Activated CD4-positive, alpha-beta T cell treated with anti-CD3 and anti-CD28 coated beads, Interleukin-2, amount 10 ng/mL, durations not matched to agents 7 days and 5 days (primary cell): ENCODE measurements at regions not wholly inside any gene's neighbourhood (a gene's known extent, or its start where the extent isn't known, plus 50 kb on each side); places are given as distances from the start of the nearest gene placed in this dataset.
"Not testable (repeated sequence)": the region's sequence is repeated elsewhere in the genome, so short reads cannot be mapped to it uniquely, and the experiment has no call there.

Experiments used
- CTCF ChIA-PET: fragments of 350-600 bp; sonication (Branson Sonifier 250); formaldehyde crosslinking; loops from one replicate; lab custom pipeline; 2021; ENCODE audit warnings: antibody characterized with exemption; lab: Charles Lee
- POLR2A ChIA-PET: fragments of 350-600 bp; sonication (Branson Sonifier 250); formaldehyde crosslinking; loops from one replicate; lab custom pipeline; 2021; ENCODE audit warnings: antibody characterized with exemption; lab: Charles Lee
- DNase-seq: peaks from one replicate; pipeline ENCODE4 v3.0.0-alpha.2; 2020
- H3K27ac Mint-ChIP-seq: one replicate; pipeline ENCODE4 v1.8.0; 2021; ENCODE audit warnings: mild to moderate bottlenecking, moderate library complexity, mixed read lengths
- H3K27me3 Mint-ChIP-seq: one replicate; pipeline ENCODE4 v1.8.0; 2021; ENCODE audit warnings: mixed read lengths
- H3K36me3 Mint-ChIP-seq: one replicate; pipeline ENCODE4 v1.8.0; 2021; ENCODE audit warnings: low read depth, mixed read lengths
- H3K4me1 Mint-ChIP-seq: one replicate; pipeline ENCODE4 v1.8.0; 2021; ENCODE audit warnings: mixed read lengths
- H3K4me3 Mint-ChIP-seq: one replicate; pipeline ENCODE4 v1.8.0; 2021; ENCODE audit warnings: mild to moderate bottlenecking, moderate library complexity, mixed read lengths
- H3K9me3 Mint-ChIP-seq: one replicate; pipeline ENCODE4 v1.8.0; 2021; ENCODE audit warnings: mixed read lengths

- H3K36me3 Mint-ChIP-seq, H3K9me3 Mint-ChIP-seq, H3K4me3 Mint-ChIP-seq, H3K27ac Mint-ChIP-seq, CTCF ChIA-PET, H3K27me3 Mint-ChIP-seq, DNase-seq, POLR2A ChIA-PET, H3K4me1 Mint-ChIP-seq: not testable (repeated sequence)
Measured at GRCh38 chr9:104368318-104368717, 135.7 kb upstream of the OR13F1 start.

- Mint-ChIP-seq H3K27ac (no peak overlapping the region), H3K4me1 (no peaks in the 10 kb centered on the region), H3K4me3 (no peak overlapping the region), H3K36me3 (no peaks in the 10 kb centered on the region), H3K9me3 (no peaks in the 10 kb centered on the region), H3K27me3 (no peaks in the 10 kb centered on the region)
- CTCF ChIA-PET = no interaction called here
- POLR2A ChIA-PET = no interaction called here
- DNase-seq = no peak
Measured at GRCh38 chr9:104374711-104375110, 129.4 kb upstream of the OR13F1 start.

DNA sequence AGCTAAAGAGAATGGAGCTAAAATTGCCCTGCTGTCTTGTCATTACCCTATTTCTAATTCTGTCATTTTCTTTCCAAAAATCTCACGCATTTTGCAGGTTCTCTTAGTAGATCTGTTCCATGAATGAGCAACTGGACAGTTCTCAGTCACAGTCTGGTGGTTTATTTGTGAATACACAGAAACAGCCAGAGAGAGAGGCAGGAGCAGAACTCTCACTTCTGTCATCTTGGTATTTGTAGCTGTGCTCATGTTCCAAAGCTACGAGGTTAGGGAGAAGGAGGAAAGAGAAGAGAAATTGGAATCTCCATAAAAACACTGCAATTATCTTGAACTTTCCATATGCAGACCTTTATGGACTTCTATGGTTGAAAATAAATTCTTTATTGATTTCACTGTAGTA is 118.0 kb upstream of the OR13F1 start:
- POLR2A ChIA-PET = no interaction called here
- no peaks in the 10 kb centered on the region for H3K36me3 Mint-ChIP-seq
- no peaks in the 10 kb centered on the region for H3K27me3 Mint-ChIP-seq
- H3K27ac Mint-ChIP-seq = no peak overlapping the region
- H3K4me1 Mint-ChIP-seq = no peaks in the 10 kb centered on the region
- no peak overlapping the region for H3K4me3 Mint-ChIP-seq
- DNase-seq = no peak
- no peaks in the 10 kb centered on the region for H3K9me3 Mint-ChIP-seq
- CTCF ChIA-PET = interaction anchor here (0.5 to 0.6 kb wide), 2 partner anchors 237 to 420 kb away, joined by 3 read pairs; no protein-coding TSS in a partner anchor

GRCh38 chr9:104386425-104387069 is 117.5 kb upstream of the OR13F1 start:
- Mint-ChIP-seq H3K27me3 (no peaks in the 10 kb centered on the region), H3K36me3 (no peaks in the 10 kb centered on the region), H3K4me1 (no peaks in the 10 kb centered on the region), H3K4me3 (no peak overlapping the region), H3K9me3 (no peaks in the 10 kb centered on the region), H3K27ac (no peak overlapping the region)
- ChIA-PET POLR2A (no interaction called here), CTCF (interaction anchor here (0.5 kb wide), 1 partner anchor 238 kb away, joined by 3 read pairs; no protein-coding TSS in a partner anchor)
- DNase-seq = no peak

DNA sequence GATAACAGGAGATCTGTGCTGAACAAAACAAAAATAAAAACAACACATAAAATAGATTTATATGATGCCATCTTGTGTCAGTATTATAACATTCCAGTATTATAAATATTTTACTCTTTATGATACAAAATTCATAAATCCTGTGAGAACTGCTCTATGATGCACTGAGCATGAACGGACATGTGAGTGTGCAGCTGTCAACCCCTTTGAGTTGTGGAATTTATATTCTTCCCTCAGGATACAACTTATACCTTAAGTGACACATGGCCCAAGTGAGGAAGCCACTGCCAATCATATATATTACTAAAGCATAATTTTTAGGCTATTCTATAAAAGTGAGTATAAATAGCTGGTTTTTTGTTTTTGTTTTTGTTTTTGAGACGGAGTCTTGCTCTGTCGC is 116.0 kb upstream of the OR13F1 start:
- Mint-ChIP-seq H3K27me3 (no peaks in the 10 kb centered on the region), H3K9me3 (no peaks in the 10 kb centered on the region), H3K27ac (no peak overlapping the region), H3K4me3 (no peak overlapping the region), H3K36me3 (no peaks in the 10 kb centered on the region), H3K4me1 (no peaks in the 10 kb centered on the region)
- POLR2A ChIA-PET = no interaction called here
- DNase-seq = no peak
- CTCF ChIA-PET = no interaction called here

DNA sequence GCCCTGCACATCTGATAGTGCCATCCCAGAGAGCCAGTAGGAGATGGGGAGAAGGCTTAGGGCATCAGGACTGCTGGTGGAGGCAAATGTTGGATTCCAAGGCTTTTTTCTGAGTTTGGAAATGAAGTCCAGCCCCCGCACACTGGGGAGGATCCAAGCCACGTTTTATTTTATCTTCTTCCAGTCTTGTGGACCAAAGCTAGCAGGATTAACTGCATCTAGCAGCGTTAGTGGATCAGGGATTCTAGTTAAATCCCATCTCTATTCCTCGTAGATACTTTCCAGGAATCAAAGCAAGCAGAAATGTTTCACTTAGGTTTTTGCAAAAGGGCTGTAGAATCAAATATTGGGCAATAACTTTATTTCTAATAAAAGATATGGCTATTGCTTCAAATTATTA is 114.7 kb upstream of the OR13F1 start:
- ChIA-PET POLR2A (no interaction called here), CTCF (no interaction called here)
- Mint-ChIP-seq H3K36me3 (no peaks in the 10 kb centered on the region), H3K27me3 (no peaks in the 10 kb centered on the region), H3K4me3 (no peak overlapping the region), H3K9me3 (peaks cover 1% of the 10 kb centered on the region), H3K27ac (no peak overlapping the region), H3K4me1 (no peaks in the 10 kb centered on the region)
- DNase-seq = no peak

DNA sequence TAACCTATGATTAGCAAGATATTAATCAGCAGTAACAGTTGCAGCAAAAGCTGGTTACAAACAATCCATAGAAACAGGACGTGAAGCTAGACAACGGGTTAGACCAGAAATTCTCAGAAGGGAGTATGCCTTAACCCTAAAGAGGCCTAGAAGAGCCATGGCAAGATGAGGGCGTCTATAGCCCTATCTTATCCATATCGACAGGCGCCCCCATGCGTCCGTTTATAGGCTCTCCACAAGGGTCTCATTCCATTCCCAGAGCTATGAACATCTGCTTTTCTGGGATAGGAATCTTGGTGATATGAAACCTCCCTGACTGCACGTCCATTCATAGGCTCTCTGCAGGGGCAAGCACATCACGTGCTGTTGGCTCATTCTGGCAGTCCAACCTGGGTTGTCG is 109.2 kb upstream of the OR13F1 start:
- H3K27ac Mint-ChIP-seq, POLR2A ChIA-PET, H3K4me1 Mint-ChIP-seq, H3K9me3 Mint-ChIP-seq, CTCF ChIA-PET, H3K36me3 Mint-ChIP-seq, DNase-seq, H3K4me3 Mint-ChIP-seq, H3K27me3 Mint-ChIP-seq: not testable (repeated sequence)

- no peaks in the 10 kb centered on the region for H3K4me1 Mint-ChIP-seq
- CTCF ChIA-PET = no interaction called here
- POLR2A ChIA-PET = no interaction called here
- peaks cover 17% of the 10 kb centered on the region for H3K9me3 Mint-ChIP-seq
- H3K4me3 Mint-ChIP-seq = no peak overlapping the region
- no peak overlapping the region for H3K27ac Mint-ChIP-seq
- no peak for DNase-seq
- no peaks in the 10 kb centered on the region for H3K36me3 Mint-ChIP-seq
- H3K27me3 Mint-ChIP-seq = no peaks in the 10 kb centered on the region
Measured at GRCh38 chr9:104412238-104412637, 91.8 kb upstream of the OR13F1 start.

DNA sequence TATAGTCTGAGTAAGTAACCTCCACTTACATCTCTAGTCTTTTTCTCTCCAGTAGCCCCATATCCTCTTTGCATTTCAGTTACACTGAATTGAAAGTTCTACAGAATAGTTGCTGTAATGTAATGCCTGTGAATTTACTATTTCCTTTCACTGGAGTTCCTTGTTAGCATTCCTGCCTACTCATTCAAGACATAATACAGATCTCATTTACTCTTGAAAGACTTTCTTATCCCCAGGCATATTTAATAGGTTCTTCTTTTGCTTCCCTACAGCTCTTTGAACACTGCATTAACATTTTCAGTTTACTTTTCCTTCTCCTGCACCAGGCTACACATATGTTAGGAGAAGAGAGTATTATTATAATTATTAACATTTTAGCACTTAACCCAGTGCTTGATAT is 87.6 kb upstream of the OR13F1 start:
- Mint-ChIP-seq H3K4me3 (no peak overlapping the region), H3K9me3 (peaks cover 10% of the 10 kb centered on the region), H3K27ac (no peak overlapping the region), H3K27me3 (no peaks in the 10 kb centered on the region), H3K36me3 (no peaks in the 10 kb centered on the region), H3K4me1 (no peaks in the 10 kb centered on the region)
- ChIA-PET CTCF (no interaction called here), POLR2A (no interaction called here)
- no peak for DNase-seq

DNA sequence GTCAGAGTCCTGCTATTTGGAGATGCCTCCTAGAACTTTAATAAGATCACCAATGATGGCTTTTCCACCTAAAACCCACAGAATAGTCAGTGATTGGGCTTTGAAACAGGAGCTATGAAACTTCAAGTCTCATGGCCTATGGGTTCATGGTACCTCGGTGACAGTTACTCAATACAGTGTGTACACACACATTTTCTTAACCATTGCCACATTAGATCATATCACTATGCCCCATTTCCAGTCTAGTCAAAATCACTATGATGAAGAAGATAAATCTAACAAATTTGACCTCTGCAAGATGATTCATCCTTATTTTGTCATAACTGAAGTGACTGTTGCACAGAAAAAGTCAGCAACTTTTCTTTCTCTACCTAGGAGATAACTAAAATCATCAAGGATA is 86.8 kb upstream of the OR13F1 start:
- Mint-ChIP-seq H3K9me3 (peaks cover 8% of the 10 kb centered on the region), H3K36me3 (no peaks in the 10 kb centered on the region), H3K27ac (no peak overlapping the region), H3K4me3 (no peak overlapping the region), H3K4me1 (no peaks in the 10 kb centered on the region), H3K27me3 (no peaks in the 10 kb centered on the region)
- ChIA-PET CTCF (no interaction called here), POLR2A (no interaction called here)
- no peak for DNase-seq

GRCh38 chr9:104429031-104429546 is 75.0 kb upstream of the OR13F1 start:
- H3K27me3 Mint-ChIP-seq = no peaks in the 10 kb centered on the region
- no peak overlapping the region for H3K4me3 Mint-ChIP-seq
- ChIA-PET POLR2A (no interaction called here), CTCF (no interaction called here)
- H3K36me3 Mint-ChIP-seq = no peaks in the 10 kb centered on the region
- no peaks in the 10 kb centered on the region for H3K4me1 Mint-ChIP-seq
- no peak overlapping the region for H3K27ac Mint-ChIP-seq
- DNase-seq = no peak
- peaks cover 2% of the 10 kb centered on the region for H3K9me3 Mint-ChIP-seq

DNA sequence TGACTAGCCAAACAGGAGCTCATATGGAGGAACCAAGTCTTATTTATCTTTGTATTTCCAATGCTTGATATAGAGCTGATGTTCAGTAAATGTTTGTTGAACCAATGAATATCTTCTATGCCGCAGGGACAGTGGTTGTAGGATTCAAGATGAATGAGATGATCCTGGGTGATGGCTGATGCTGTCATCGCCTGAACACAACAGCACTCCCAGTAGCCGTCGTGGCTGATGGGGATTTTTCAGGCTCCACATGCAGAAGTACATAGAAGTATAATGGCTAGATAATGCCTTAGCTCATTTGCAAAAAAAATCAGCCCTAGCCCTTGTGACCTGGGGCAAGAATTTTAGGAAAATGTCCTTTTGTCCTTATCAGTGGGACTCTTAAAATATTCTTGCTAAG is 69.0 kb upstream of the OR13F1 start:
- ChIA-PET CTCF (no interaction called here), POLR2A (no interaction called here)
- Mint-ChIP-seq H3K27me3 (no peaks in the 10 kb centered on the region), H3K4me3 (no peak overlapping the region), H3K27ac (no peak overlapping the region), H3K4me1 (no peaks in the 10 kb centered on the region), H3K9me3 (peaks cover 2% of the 10 kb centered on the region), H3K36me3 (no peaks in the 10 kb centered on the region)
- no peak for DNase-seq

GRCh38 chr9:104448036-104448435 is 56.0 kb upstream of the OR13F1 start:
- Mint-ChIP-seq H3K4me3 (no peak overlapping the region), H3K27ac (no peak overlapping the region), H3K36me3 (no peaks in the 10 kb centered on the region), H3K4me1 (no peaks in the 10 kb centered on the region), H3K9me3 (no peaks in the 10 kb centered on the region), H3K27me3 (no peaks in the 10 kb centered on the region)
- no peak for DNase-seq
- POLR2A ChIA-PET = interaction anchor here (0.6 kb wide), 1 partner anchor 78 kb away, joined by 4 read pairs; no protein-coding TSS in a partner anchor
- CTCF ChIA-PET = no interaction called here
